ENCODE measurements at regions not wholly inside any gene's neighbourhood (a gene's known extent, or its start where the extent isn't known, plus 50 kb on each side); places are given as distances from the start of the nearest gene placed in this dataset.

DNA sequence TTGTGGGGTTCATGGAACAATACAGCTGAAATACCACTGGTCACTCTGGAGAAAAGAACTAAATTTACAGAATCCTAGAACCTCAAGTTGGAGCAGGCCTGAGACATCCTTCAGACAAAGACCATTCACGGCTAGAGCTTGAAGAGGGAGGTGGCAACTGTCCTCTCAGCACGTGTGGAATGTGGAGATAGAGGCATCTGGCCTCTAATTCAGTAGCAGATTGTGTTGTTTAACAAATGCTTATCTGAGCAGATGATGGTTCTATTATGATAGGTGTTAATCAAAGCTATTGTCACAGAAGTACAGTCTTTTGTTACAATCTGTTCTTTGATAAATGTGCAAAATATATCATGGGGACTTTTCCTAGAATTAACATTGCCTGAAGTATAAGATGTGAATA lies 121.7 kb upstream of the KCNIP4 start:
- peaks cover 10% of the 10 kb centered on the region for H3K27me3 Mint-ChIP-seq (ENCODE audit: low read depth)
- no peaks in the 10 kb centered on the region for H3K4me1 Mint-ChIP-seq
- H3K4me3 Mint-ChIP-seq = no peak overlapping the region
- TF ChIP-seq, protein P1, sequence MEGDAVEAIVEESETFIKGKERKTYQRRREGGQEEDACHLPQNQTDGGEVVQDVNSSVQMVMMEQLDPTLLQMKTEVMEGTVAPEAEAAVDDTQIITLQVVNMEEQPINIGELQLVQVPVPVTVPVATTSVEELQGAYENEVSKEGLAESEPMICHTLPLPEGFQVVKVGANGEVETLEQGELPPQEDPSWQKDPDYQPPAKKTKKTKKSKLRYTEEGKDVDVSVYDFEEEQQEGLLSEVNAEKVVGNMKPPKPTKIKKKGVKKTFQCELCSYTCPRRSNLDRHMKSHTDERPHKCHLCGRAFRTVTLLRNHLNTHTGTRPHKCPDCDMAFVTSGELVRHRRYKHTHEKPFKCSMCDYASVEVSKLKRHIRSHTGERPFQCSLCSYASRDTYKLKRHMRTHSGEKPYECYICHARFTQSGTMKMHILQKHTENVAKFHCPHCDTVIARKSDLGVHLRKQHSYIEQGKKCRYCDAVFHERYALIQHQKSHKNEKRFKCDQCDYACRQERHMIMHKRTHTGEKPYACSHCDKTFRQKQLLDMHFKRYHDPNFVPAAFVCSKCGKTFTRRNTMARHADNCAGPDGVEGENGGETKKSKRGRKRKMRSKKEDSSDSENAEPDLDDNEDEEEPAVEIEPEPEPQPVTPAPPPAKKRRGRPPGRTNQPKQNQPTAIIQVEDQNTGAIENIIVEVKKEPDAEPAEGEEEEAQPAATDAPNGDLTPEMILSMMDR (conservative IDR thresholded peaks at IDR 0.05) = no peak
- H3K27ac Mint-ChIP-seq (ENCODE audit: unreplicated experiment) = no peak overlapping the region
- peaks cover 4% of the 10 kb centered on the region for H3K9me3 Mint-ChIP-seq
- DNase-seq (ENCODE audit: low read depth, low spot score) = no peak
- H3K36me3 Mint-ChIP-seq (ENCODE audit: low read depth) = no peaks in the 10 kb centered on the region

DNA sequence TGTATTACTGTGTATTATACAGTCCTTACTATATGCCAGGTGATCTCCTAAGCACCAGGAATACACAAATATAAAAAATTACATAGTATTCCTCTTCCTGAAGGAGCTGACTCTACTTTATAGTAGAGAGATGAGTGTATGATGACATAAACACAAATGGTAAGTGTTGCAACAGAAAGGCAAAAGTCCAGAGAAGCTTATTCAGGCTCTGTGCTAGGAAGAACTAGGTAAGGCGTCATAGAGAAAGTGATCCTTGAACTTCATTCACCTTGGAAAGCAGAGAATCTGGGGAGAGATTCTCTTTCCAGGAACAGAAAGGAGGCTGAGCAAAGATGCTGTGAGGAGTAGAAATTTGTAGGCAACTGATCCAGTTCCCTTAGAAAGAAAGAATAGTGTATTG lies 115.0 kb upstream of the KCNIP4 start:
- no peaks in the 10 kb centered on the region for H3K36me3 Mint-ChIP-seq (ENCODE audit: low read depth)
- peaks cover 7% of the 10 kb centered on the region for H3K9me3 Mint-ChIP-seq
- DNase-seq (ENCODE audit: low read depth, low spot score) = no peak
- no peak overlapping the region for H3K4me3 Mint-ChIP-seq
- H3K27me3 Mint-ChIP-seq (ENCODE audit: low read depth) = peaks cover 19% of the 10 kb centered on the region
- peaks cover 3% of the 10 kb centered on the region for H3K4me1 Mint-ChIP-seq
- H3K27ac Mint-ChIP-seq (ENCODE audit: unreplicated experiment) = no peak overlapping the region
- TF ChIP-seq, protein P1 (conservative IDR thresholded peaks at IDR 0.05) = no peak

DNA sequence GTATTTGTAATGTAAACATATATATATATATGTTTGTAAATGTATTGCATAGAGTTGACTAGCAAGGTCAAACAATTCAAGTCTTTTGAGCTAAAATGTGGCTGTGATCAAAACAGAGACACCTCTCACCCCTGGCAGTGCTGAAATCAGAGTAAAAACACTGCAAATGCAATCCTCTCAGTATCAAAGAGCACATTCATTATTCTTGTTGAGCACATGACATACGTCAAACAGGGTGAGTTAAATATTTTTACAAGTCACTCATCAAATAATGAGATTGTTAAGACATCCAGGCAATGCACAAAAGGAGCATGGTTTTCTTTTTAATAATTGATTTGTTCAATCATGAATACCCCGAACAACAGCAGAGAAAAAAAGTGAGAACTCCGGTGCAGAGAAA lies 114.1 kb upstream of the KCNIP4 start:
- TF ChIP-seq, protein P1 (conservative IDR thresholded peaks at IDR 0.05) = no peak
- DNase-seq (ENCODE audit: low read depth, low spot score) = no peak
- H3K27ac Mint-ChIP-seq (ENCODE audit: unreplicated experiment) = no peak overlapping the region
- peaks cover 19% of the 10 kb centered on the region for H3K27me3 Mint-ChIP-seq (ENCODE audit: low read depth)
- no peaks in the 10 kb centered on the region for H3K36me3 Mint-ChIP-seq (ENCODE audit: low read depth)
- H3K4me1 Mint-ChIP-seq = peaks cover 3% of the 10 kb centered on the region
- no peak overlapping the region for H3K4me3 Mint-ChIP-seq
- peaks cover 7% of the 10 kb centered on the region for H3K9me3 Mint-ChIP-seq

DNA sequence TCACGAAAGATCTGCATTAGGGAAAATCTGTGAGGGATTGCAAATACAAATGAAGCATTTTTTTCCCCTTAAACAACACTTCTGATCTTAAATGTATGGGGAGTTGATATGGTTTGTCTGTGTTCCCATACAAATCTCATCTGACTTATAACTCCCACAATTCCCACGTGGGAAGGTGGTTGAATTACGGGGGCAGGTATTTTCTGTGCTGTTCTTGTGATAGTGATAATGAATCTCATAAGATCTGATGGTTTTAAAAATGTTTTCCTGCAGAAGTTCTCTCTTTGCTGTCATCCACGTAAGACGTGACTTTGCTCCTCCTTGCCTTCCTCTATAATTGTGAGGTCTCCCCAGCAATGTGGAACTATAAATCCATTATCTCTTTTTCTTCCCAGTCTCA lies 107.4 kb upstream of the KCNIP4 start:
- H3K36me3 Mint-ChIP-seq (ENCODE audit: low read depth) = no peaks in the 10 kb centered on the region
- DNase-seq (ENCODE audit: low read depth, low spot score) = no peak
- TF ChIP-seq, protein P1 (conservative IDR thresholded peaks at IDR 0.05) = no peak
- H3K27ac Mint-ChIP-seq (ENCODE audit: unreplicated experiment) = no peak overlapping the region
- H3K9me3 Mint-ChIP-seq = peaks cover 7% of the 10 kb centered on the region
- no peaks in the 10 kb centered on the region for H3K27me3 Mint-ChIP-seq (ENCODE audit: low read depth)
- no peak overlapping the region for H3K4me3 Mint-ChIP-seq
- no peaks in the 10 kb centered on the region for H3K4me1 Mint-ChIP-seq

DNA sequence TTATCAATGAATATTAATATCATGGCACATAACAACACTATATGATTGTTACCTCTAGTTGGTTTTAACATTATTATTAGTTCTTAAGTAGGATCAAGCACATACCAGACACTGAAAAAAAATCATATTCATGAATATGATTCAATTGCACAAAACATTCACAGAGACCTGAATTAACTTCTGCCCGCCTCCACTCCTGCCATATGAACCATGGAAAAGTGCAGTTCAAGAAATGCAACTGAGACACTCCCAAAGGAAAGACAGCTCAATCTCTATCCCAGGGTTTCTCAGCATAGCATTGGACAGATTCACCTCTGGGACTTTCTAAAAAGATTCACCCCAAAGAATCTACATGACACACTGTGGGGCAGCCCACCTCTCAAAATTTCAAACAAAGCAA lies 103.5 kb upstream of the KCNIP4 start:
- no peak overlapping the region for H3K27ac Mint-ChIP-seq (ENCODE audit: unreplicated experiment)

More for the DNA sequence above, 103.5 kb upstream of the KCNIP4 start:
- Mint-ChIP-seq H3K36me3 (ENCODE audit: low read depth) (no peaks in the 10 kb centered on the region), H3K27me3 (ENCODE audit: low read depth) (no peaks in the 10 kb centered on the region), H3K4me1 (no peaks in the 10 kb centered on the region), H3K4me3 (no peak overlapping the region), H3K9me3 (peaks cover 3% of the 10 kb centered on the region)
- no peak for DNase-seq (ENCODE audit: low read depth, low spot score)
- TF ChIP-seq, protein P1 (conservative IDR thresholded peaks at IDR 0.05) = no peak
